ENCODE measurements at regions not wholly inside any gene's neighbourhood (a gene's known extent, or its start where the extent isn't known, plus 50 kb on each side); places are given as distances from the start of the nearest gene placed in this dataset.

GRCh38 chr2:59874361-59874760 is 679.1 kb downstream of the BCL11A start:
- TF ChIP-seq CTCF (IDR thresholded peaks at IDR 0.05) (no peak), POLR2A (IDR thresholded peaks at IDR 0.05) (no peak)
- Histone ChIP-seq H3K36me3 (no peaks in the 10 kb centered on the region), H3K4me3 (no peak overlapping the region), H3K4me1 (no peaks in the 10 kb centered on the region), H3K27me3 (no peaks in the 10 kb centered on the region), H3K27ac (no peak overlapping the region), H3K9me3 (no peaks in the 10 kb centered on the region)
- DNase-seq: no peak

DNA sequence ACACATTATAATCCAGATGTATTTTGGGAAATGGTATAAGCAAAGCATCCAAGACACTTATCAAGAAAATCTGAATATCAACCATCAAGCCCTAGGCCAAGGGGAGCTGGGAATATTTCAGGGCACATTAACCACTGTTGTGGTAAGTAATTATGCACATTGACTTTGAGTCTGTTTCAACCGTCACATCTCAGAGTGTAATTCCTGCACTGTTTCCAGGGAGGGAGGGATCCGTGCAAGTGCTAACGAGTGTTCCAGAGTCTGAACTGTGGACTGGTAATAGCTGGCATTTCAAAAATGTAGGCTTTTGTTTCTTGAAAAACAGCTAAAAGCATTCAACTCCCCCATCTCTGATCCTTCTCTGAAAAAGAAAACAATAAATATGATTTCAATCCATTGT is 681.6 kb downstream of the BCL11A start:
- H3K36me3 ChIP-seq: no peaks in the 10 kb centered on the region
- no peaks in the 10 kb centered on the region for H3K4me1 ChIP-seq
- DNase-seq: no peak
- no peak overlapping the region for H3K4me3 ChIP-seq
- H3K27me3 ChIP-seq: no peaks in the 10 kb centered on the region
- H3K9me3 ChIP-seq: no peaks in the 10 kb centered on the region
- TF ChIP-seq CTCF (IDR thresholded peaks at IDR 0.05) (no peak), POLR2A (IDR thresholded peaks at IDR 0.05) (no peak)
- no peak overlapping the region for H3K27ac ChIP-seq

DNA sequence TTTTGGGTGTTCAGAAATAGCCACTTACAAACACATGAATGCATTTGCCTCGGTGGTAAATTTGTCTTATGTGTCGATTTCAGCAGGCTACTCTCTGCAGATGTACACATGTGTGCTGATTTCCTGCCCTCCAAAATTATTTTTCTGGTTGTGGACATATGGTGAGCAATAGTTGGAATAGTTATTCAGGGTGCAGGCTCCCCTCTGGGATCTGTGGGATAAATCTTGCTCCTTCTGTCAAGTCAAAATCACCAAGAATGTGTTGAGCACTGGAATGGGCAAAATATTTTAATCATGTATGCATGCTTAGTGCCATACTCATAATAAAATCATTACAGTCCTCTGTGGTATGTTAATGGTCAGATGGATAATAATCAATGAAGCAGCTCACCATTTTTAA is 684.5 kb downstream of the BCL11A start:
- no peak for TF ChIP-seq POLR2A (IDR thresholded peaks at IDR 0.05)
- no peak for TF ChIP-seq CTCF (IDR thresholded peaks at IDR 0.05)
- H3K4me1 ChIP-seq: no peaks in the 10 kb centered on the region
- no peaks in the 10 kb centered on the region for H3K9me3 ChIP-seq
- no peaks in the 10 kb centered on the region for H3K27me3 ChIP-seq
- no peak overlapping the region for H3K27ac ChIP-seq
- H3K36me3 ChIP-seq: no peaks in the 10 kb centered on the region
- no peak overlapping the region for H3K4me3 ChIP-seq
- DNase-seq: no peak

- H3K27me3 ChIP-seq: no peaks in the 10 kb centered on the region
Measured at GRCh38 chr2:59866436-59866835, 687.0 kb downstream of the BCL11A start.

DNA sequence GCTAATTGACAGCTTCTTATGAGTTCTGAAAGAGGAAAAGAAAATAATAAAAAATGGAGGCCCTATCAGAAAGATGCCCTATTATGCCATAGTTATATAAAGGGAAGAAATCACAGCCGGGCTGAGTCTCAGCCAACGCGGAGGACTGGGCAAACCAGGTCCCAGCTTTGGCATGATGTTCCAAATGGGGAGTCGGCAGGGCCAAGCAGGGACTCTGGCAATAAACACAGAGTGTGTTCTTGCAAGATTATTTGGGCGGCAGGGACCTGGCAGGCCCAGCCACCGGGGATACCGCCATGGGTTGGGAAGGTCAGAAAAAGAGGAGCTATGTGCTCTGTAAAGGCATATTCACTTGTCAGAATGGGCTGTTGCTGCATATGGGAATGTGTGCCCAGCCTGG is 694.9 kb downstream of the BCL11A start:
- TF ChIP-seq CTCF (IDR thresholded peaks at IDR 0.05) (no peak), POLR2A (IDR thresholded peaks at IDR 0.05) (no peak)
- H3K36me3 ChIP-seq: no peaks in the 10 kb centered on the region
- H3K4me1 ChIP-seq: no peaks in the 10 kb centered on the region

More at GRCh38 chr2:59866436-59866835, 687.0 kb downstream of the BCL11A start:
- Histone ChIP-seq H3K36me3 (no peaks in the 10 kb centered on the region), H3K4me1 (no peaks in the 10 kb centered on the region), H3K27ac (no peak overlapping the region), H3K9me3 (peaks cover 0 to 3% (median 2%) of the 10 kb centered on the region in 4 donors), H3K4me3 (no peak overlapping the region)
- no peak for TF ChIP-seq CTCF (IDR thresholded peaks at IDR 0.05)
- TF ChIP-seq POLR2A (IDR thresholded peaks at IDR 0.05): no peak
- DNase-seq: no peak

DNA sequence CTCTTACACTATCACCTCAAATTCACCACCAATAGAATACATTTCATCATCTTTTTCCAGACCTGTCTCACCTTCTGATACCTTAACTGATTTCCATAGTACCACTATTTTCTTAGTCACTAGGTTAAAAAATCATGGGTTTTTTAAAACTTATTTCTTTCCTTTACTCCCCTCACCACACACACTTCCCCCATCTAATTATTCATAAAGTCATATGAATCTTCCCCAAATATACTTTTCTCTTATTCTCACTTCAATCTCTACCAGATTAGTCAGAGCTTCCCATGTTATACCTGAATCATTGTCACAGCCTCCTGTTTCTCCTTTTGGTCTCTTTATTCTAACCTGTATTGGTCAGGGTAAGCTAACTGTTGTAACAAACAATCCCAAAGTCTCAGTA is 696.3 kb downstream of the BCL11A start:
- H3K36me3 ChIP-seq: no peaks in the 10 kb centered on the region
- H3K27me3 ChIP-seq: no peaks in the 10 kb centered on the region
- TF ChIP-seq CTCF (IDR thresholded peaks at IDR 0.05): no peak
- TF ChIP-seq POLR2A (IDR thresholded peaks at IDR 0.05): no peak
- H3K9me3 ChIP-seq: peaks cover 0 to 4% (median 2%) of the 10 kb centered on the region in 4 donors
- H3K4me1 ChIP-seq: no peaks in the 10 kb centered on the region
- no peak for DNase-seq
- H3K4me3 ChIP-seq: no peak overlapping the region
- H3K27ac ChIP-seq: no peak overlapping the region

More for the DNA sequence above, 694.9 kb downstream of the BCL11A start:
- Histone ChIP-seq H3K4me3 (no peak overlapping the region), H3K9me3 (peaks cover 0 to 4% (median 2%) of the 10 kb centered on the region in 4 donors), H3K27me3 (no peaks in the 10 kb centered on the region), H3K27ac (no peak overlapping the region)
- no peak for DNase-seq

Data from Peyer's patch (tissue), 4 donors.